Uterus (tissue), 3 donors: ENCODE measurements at regions not wholly inside any gene's neighbourhood (a gene's known extent, or its start where the extent isn't known, plus 50 kb on each side); places are given as distances from the start of the nearest gene placed in this dataset.

Experiments used
- DNase-seq, 2 donors: peaks; one replicate each; pipeline ENCODE4 v3.0.0-alpha.2; 2019 to 2020
- H3K27ac ChIP-seq, 2 donors: fragments of 200-600 bp; sonication (generic); 1 replicate in 1 of 2; 2 replicates in 1 of 2; pipeline ENCODE4 v1.5.1; 2016 to 2018
- H3K27me3 ChIP-seq, 2 donors: fragments of 200-600 bp; sonication (generic); one replicate each; pipeline ENCODE4 v1.5.1; 2018 to 2019; ENCODE audit warnings: control low read depth in 1 of 2
- H3K36me3 ChIP-seq, 2 donors: fragments of 200-600 bp; sonication (generic); one replicate each; pipeline ENCODE4 v1.5.1; 2019; ENCODE audit warnings: control low read depth in 1 of 2
- H3K4me1 ChIP-seq, 2 donors: fragments of 200-600 bp; sonication (generic); one replicate each; pipeline ENCODE4 v1.5.1; 2018 to 2019; ENCODE audit warnings: control low read depth in 1 of 2
- H3K4me3 ChIP-seq, 2 donors: fragments of 200-600 bp; sonication (generic); 1 replicate in 1 of 2; 2 replicates in 1 of 2; pipeline ENCODE4 v1.5.1; 2018 to 2019; ENCODE audit warnings: mild to moderate bottlenecking in 1 of 2
- H3K9me3 ChIP-seq, 2 donors: fragments of 200-600 bp; sonication (generic); one replicate each; pipeline ENCODE4 v1.5.1; 2019; ENCODE audit warnings: control low read depth in 1 of 2
- POLR2A ChIP-seq, 2 donors: fragments of 450-650 bp; IDR thresholded peaks; one replicate each; pipeline ENCODE4 v1.6.1; 2016; ENCODE audit warnings: antibody characterized with exemption in 2 of 2, mild to moderate bottlenecking in 1 of 2, moderate library complexity in 1 of 2
- intact Hi-C: fragments of 100-400 bp; cut with DNase I; formaldehyde crosslinking; loops from one replicate; pipeline ENCODE4 v1.15.1; 2023; ENCODE audit warnings: low total_unique reads
- TF ChIP-seq, protein P1 (sequence below), 4 experiments: fragments of 200-600 bp in 2 of 4; fragments of 450-650 bp in 2 of 4; sonication (generic) in 2 of 4; IDR thresholded peaks; one replicate each; pipeline ENCODE4 v1.5.1; 2016 to 2019; ENCODE audit warnings: antibody characterized with exemption in 4 of 4, mild to moderate bottlenecking in 2 of 4, moderate library complexity in 1 of 4
- donor health status: DM: yes; HTN: yes; CAD: no.

DNA sequence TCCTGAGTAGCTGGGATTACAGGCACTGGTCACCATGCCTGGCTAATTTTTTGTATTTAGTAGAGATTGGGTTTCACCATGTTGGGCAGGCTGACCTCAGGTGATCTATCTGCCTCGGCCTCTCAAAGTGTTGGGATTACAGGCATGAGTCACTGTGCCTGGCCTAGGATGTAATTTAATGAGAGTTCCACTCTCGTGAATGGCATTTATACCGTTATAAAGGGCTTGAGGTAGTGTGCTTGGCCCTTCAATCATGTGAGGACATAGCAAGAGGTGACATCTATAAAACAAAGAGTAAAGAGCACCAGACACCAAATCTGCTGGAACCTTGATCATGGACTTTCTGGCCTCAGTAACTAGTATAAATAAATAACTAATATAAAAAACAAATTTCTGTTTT is 93.5 kb upstream of the PPP1R9A start:
- no peak overlapping the region for H3K4me3 ChIP-seq
- TF ChIP-seq, protein P1, sequence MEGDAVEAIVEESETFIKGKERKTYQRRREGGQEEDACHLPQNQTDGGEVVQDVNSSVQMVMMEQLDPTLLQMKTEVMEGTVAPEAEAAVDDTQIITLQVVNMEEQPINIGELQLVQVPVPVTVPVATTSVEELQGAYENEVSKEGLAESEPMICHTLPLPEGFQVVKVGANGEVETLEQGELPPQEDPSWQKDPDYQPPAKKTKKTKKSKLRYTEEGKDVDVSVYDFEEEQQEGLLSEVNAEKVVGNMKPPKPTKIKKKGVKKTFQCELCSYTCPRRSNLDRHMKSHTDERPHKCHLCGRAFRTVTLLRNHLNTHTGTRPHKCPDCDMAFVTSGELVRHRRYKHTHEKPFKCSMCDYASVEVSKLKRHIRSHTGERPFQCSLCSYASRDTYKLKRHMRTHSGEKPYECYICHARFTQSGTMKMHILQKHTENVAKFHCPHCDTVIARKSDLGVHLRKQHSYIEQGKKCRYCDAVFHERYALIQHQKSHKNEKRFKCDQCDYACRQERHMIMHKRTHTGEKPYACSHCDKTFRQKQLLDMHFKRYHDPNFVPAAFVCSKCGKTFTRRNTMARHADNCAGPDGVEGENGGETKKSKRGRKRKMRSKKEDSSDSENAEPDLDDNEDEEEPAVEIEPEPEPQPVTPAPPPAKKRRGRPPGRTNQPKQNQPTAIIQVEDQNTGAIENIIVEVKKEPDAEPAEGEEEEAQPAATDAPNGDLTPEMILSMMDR (IDR thresholded peaks at IDR 0.05): no peak
- no peak for TF ChIP-seq POLR2A (IDR thresholded peaks at IDR 0.05)
- no peak for DNase-seq
- no peaks in the 10 kb centered on the region for H3K27me3 ChIP-seq
- no peaks in the 10 kb centered on the region for H3K36me3 ChIP-seq
- H3K9me3 ChIP-seq: peaks cover 0 to 4% of the 10 kb centered on the region in 2 donors
- H3K27ac ChIP-seq: no peak overlapping the region
- H3K4me1 ChIP-seq: no peaks in the 10 kb centered on the region
- intact Hi-C loops: no loop called here

DNA sequence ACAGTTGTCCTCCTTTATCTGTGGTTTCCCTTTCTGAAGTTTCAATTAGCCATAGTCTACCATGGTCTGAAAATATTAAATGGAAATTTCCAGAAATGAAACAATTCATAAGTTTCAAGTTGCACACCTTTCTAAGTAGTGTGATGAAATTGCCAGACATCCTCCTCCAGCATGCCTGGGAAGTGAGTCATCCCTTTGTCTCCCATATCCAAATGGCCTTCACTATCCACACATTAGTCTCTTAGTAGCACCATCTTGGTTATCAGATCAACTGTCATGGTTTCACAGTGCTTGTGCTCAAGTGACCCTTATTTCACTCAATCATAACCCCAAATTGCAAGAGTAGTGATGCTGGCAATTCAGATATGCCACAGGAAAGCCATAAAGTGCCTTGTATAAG is 83.4 kb upstream of the PPP1R9A start:
- H3K4me3 ChIP-seq: no peak overlapping the region
- H3K36me3 ChIP-seq: no peaks in the 10 kb centered on the region
- DNase-seq: no peak
- TF ChIP-seq, protein P1 (IDR thresholded peaks at IDR 0.05): no peak
- TF ChIP-seq POLR2A (IDR thresholded peaks at IDR 0.05): no peak
- H3K9me3 ChIP-seq: no peaks in the 10 kb centered on the region
- intact Hi-C loops: no loop called here
- H3K27me3 ChIP-seq: no peaks in the 10 kb centered on the region
- no peak overlapping the region for H3K27ac ChIP-seq
- no peaks in the 10 kb centered on the region for H3K4me1 ChIP-seq

- no peak overlapping the region for H3K4me3 ChIP-seq
- intact Hi-C loops: no loop called here
- TF ChIP-seq POLR2A (IDR thresholded peaks at IDR 0.05): no peak
- TF ChIP-seq, protein P1 (IDR thresholded peaks at IDR 0.05): no peak
Measured at GRCh38 chr7:94829987-94830386, 77.4 kb upstream of the PPP1R9A start.

DNA sequence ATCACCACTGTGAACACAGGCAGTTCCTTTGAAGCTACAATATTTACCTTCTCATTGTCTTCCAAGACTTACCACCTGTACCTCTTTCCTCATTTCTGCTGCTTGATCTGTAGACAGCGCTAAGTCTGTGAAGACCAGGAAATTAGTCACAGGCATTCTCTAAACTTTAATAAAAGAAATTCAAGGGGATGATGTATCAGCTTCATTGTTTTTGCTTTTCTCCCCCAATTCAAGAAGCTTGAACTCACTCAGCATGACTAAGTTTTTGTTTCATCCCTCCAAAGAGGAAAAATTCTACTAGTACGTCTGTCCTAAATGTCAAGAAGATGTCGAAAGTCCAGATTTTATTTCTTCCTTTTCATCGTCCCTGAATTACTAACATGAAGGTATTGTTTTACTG is 75.3 kb upstream of the PPP1R9A start:
- TF ChIP-seq POLR2A (IDR thresholded peaks at IDR 0.05): no peak
- TF ChIP-seq, protein P1 (IDR thresholded peaks at IDR 0.05): no peak
- no peak for DNase-seq
- Histone ChIP-seq H3K27ac (no peak overlapping the region), H3K4me1 (no peaks in the 10 kb centered on the region), H3K36me3 (no peaks in the 10 kb centered on the region), H3K27me3 (no peaks in the 10 kb centered on the region), H3K4me3 (no peak overlapping the region), H3K9me3 (no peaks in the 10 kb centered on the region)
- intact Hi-C loops: no loop called here

More at GRCh38 chr7:94829987-94830386, 77.4 kb upstream of the PPP1R9A start:
- no peaks in the 10 kb centered on the region for H3K9me3 ChIP-seq
- H3K36me3 ChIP-seq: no peaks in the 10 kb centered on the region
- no peaks in the 10 kb centered on the region for H3K4me1 ChIP-seq
- no peak for DNase-seq
- H3K27me3 ChIP-seq: no peaks in the 10 kb centered on the region
- H3K27ac ChIP-seq: no peak overlapping the region

GRCh38 chr7:94834359-94834758 is 73.0 kb upstream of the PPP1R9A start:
- Histone ChIP-seq H3K9me3 (peaks cover 0 to 6% of the 10 kb centered on the region in 2 donors), H3K4me3 (no peak overlapping the region), H3K27ac (no peak overlapping the region), H3K36me3 (no peaks in the 10 kb centered on the region), H3K4me1 (no peaks in the 10 kb centered on the region), H3K27me3 (no peaks in the 10 kb centered on the region)
- intact Hi-C loops: no loop called here
- TF ChIP-seq, protein P1 (IDR thresholded peaks at IDR 0.05): no peak
- TF ChIP-seq POLR2A (IDR thresholded peaks at IDR 0.05): no peak
- no peak for DNase-seq
